Caco-2 (cell line): ENCODE measurements at regions not wholly inside any gene's neighbourhood (a gene's known extent, or its start where the extent isn't known, plus 50 kb on each side); places are given as distances from the start of the nearest gene placed in this dataset.

Source experiments
- BruUV-seq: library from RNA; stranded (reverse); fragments of 400-500 nt; replicated peaks from 2 replicates; lab custom pipeline; 2021; lab: Mats Ljungman, UMichigan
- CTCF ChIA-PET: fragments of 300-600 bp; sonication (Branson Sonifier 250); formaldehyde crosslinking; loops from one replicate; lab custom pipeline; 2022; ENCODE audit warnings: antibody characterized with exemption; lab: Charles Lee
- POLR2A ChIA-PET: fragments of 300-600 bp; sonication (Branson Sonifier 250); formaldehyde crosslinking; loops from one replicate; lab custom pipeline; 2022; ENCODE audit warnings: antibody characterized with exemption; lab: Charles Lee
- DNase-seq, 2 experiments: peaks; one replicate each; pipeline versions ENCODE4 v3.0.0 to v3.0.0-alpha.2; 2020 to 2022
- H3K27me3 ChIP-seq: replicated peaks from 2 replicates; pipeline ENCODE4 v1.6.0; 2011; ENCODE audit warnings: low read length; ENCODE audit not compliant: control insufficient read depth, insufficient read depth
- H3K36me3 ChIP-seq: 2 replicates; pipeline ENCODE4 v1.5.1; 2011; ENCODE audit warnings: low read length; ENCODE audit not compliant: control insufficient read depth, insufficient read depth
- H3K4me1 ChIP-seq: fragments of 250-450 bp; sonication (Bioruptor Pico); 2 replicates; pipeline ENCODE4 v1.5.1; 2020; ENCODE audit warnings: mild to moderate bottlenecking
- H3K4me3 ChIP-seq: 2 replicates; pipeline ENCODE4 v1.5.1; 2011; ENCODE audit warnings: low read depth, mild to moderate bottlenecking, control low read depth, low read length
- H3K9me3 ChIP-seq: fragments of 250-450 bp; sonication (Bioruptor Pico); 2 replicates; pipeline ENCODE4 v1.5.1; 2020; ENCODE audit warnings: mild to moderate bottlenecking, moderate library complexity
- H3K27ac Mint-ChIP-seq: one replicate; pipeline ENCODE4 v1.8.0; 2022; ENCODE audit warnings: mixed read lengths; ENCODE audit not compliant: unreplicated experiment
- H3K27me3 Mint-ChIP-seq: one replicate; pipeline ENCODE4 v1.8.0; 2022; ENCODE audit warnings: mixed read lengths; ENCODE audit not compliant: insufficient read depth, unreplicated experiment
- H3K36me3 Mint-ChIP-seq: one replicate; pipeline ENCODE4 v1.8.0; 2022; ENCODE audit warnings: mild to moderate bottlenecking, mixed read lengths; ENCODE audit not compliant: insufficient read depth, unreplicated experiment
- H3K4me1 Mint-ChIP-seq: one replicate; pipeline ENCODE4 v1.8.0; 2022; ENCODE audit warnings: low read depth, mixed read lengths; ENCODE audit not compliant: unreplicated experiment
- H3K4me3 Mint-ChIP-seq: one replicate; pipeline ENCODE4 v1.8.0; 2022; ENCODE audit warnings: mild to moderate bottlenecking, moderate library complexity, mixed read lengths; ENCODE audit not compliant: unreplicated experiment
- H3K9me3 Mint-ChIP-seq: one replicate; pipeline ENCODE4 v1.8.0; 2022; ENCODE audit warnings: mixed read lengths; ENCODE audit not compliant: unreplicated experiment
- CTCF ChIP-seq, 2 experiments: fragments of 200-600 bp in 1 of 2; IDR thresholded peaks; 1 replicate in 1 of 2; 2 replicates in 1 of 2; pipeline versions ENCODE4 v1.5.1 to v1.8.0; 2011 to 2022; ENCODE audit warnings: antibody characterized with exemption in 1 of 2, control low read depth in 1 of 2, inconsistent platforms in 1 of 2, low read depth in 1 of 2, low read length in 1 of 2, mild to moderate bottlenecking in 1 of 2, moderate library complexity in 1 of 2; ENCODE audit not compliant: insufficient read depth in 1 of 2, severe bottlenecking in 1 of 2, unreplicated experiment in 1 of 2
- intact Hi-C: fragments of 100-400 bp; cut with micrococcal nuclease; formaldehyde crosslinking; loops from one replicate; pipeline ENCODE4 v1.10.0; 2022; ENCODE audit not compliant: unreplicated experiment

- H3K27me3 Mint-ChIP-seq = no peaks in the 10 kb centered on the region
- intact Hi-C loops = no loop called here
- POLR2A ChIA-PET = no interaction called here
- no peaks in the 10 kb centered on the region for H3K9me3 Mint-ChIP-seq
- H3K4me3 Mint-ChIP-seq = no peak overlapping the region
- H3K36me3 Mint-ChIP-seq = no peaks in the 10 kb centered on the region
- TF ChIP-seq CTCF (IDR thresholded peaks at IDR 0.05; ENCODE audit: insufficient read depth in 1 of 2, low read depth in 1 of 2, low read length in 1 of 2, severe bottlenecking in 1 of 2, unreplicated experiment in 1 of 2) = no peak
- Histone ChIP-seq H3K4me3 (no peak overlapping the region), H3K9me3 (no peaks in the 10 kb centered on the region), H3K36me3 (no peaks in the 10 kb centered on the region), H3K27me3 (no peaks in the 10 kb centered on the region), H3K4me1 (no peaks in the 10 kb centered on the region)
- H3K4me1 Mint-ChIP-seq = no peaks in the 10 kb centered on the region
- no peak for DNase-seq
- BruUV-seq = no TSS peak
- no peak overlapping the region for H3K27ac Mint-ChIP-seq
- CTCF ChIA-PET = no interaction called here
Measured at GRCh38 chr14:39609119-39609518, 176.9 kb upstream of the FBXO33 start.

- Histone ChIP-seq H3K27me3 (no peaks in the 10 kb centered on the region), H3K4me1 (no peaks in the 10 kb centered on the region), H3K9me3 (no peaks in the 10 kb centered on the region), H3K4me3 (no peak overlapping the region), H3K36me3 (no peaks in the 10 kb centered on the region)
- H3K4me1 Mint-ChIP-seq = no peaks in the 10 kb centered on the region
- intact Hi-C loops = no loop called here
- ChIA-PET CTCF (interaction anchor here (0.6 kb wide), 1 partner anchor 39 kb away, joined by 6 read pairs; no protein-coding TSS in a partner anchor), POLR2A (no interaction called here)
- no peak overlapping the region for H3K27ac Mint-ChIP-seq
- H3K36me3 Mint-ChIP-seq = no peaks in the 10 kb centered on the region
- H3K27me3 Mint-ChIP-seq = peaks cover 3% of the 10 kb centered on the region
- no peak for TF ChIP-seq CTCF (IDR thresholded peaks at IDR 0.05; ENCODE audit: insufficient read depth in 1 of 2, low read depth in 1 of 2, low read length in 1 of 2, severe bottlenecking in 1 of 2, unreplicated experiment in 1 of 2)
- H3K9me3 Mint-ChIP-seq = no peaks in the 10 kb centered on the region
- BruUV-seq = no TSS peak
- H3K4me3 Mint-ChIP-seq = no peak overlapping the region
- no peak for DNase-seq
Measured at GRCh38 chr14:39607978-39608377, 175.7 kb upstream of the FBXO33 start.

- Mint-ChIP-seq H3K36me3 (no peaks in the 10 kb centered on the region), H3K4me1 (no peaks in the 10 kb centered on the region), H3K4me3 (no peak overlapping the region), H3K9me3 (no peaks in the 10 kb centered on the region), H3K27ac (no peak overlapping the region), H3K27me3 (peaks cover 10% of the 10 kb centered on the region)
- Histone ChIP-seq H3K4me1 (no peaks in the 10 kb centered on the region), H3K9me3 (no peaks in the 10 kb centered on the region), H3K4me3 (no peak overlapping the region), H3K27me3 (no peaks in the 10 kb centered on the region), H3K36me3 (no peaks in the 10 kb centered on the region)
- POLR2A ChIA-PET = no interaction called here
- no TSS peak for BruUV-seq
- no peak for DNase-seq
- CTCF ChIA-PET = no interaction called here
- intact Hi-C loops = no loop called here
- no peak for TF ChIP-seq CTCF (IDR thresholded peaks at IDR 0.05; ENCODE audit: insufficient read depth in 1 of 2, low read depth in 1 of 2, low read length in 1 of 2, severe bottlenecking in 1 of 2, unreplicated experiment in 1 of 2)
Measured at GRCh38 chr14:39603942-39604341, 171.7 kb upstream of the FBXO33 start.
